Kidney glomerular epithelial cell (primary cell): ENCODE measurements at regions not wholly inside any gene's neighbourhood (a gene's known extent, or its start where the extent isn't known, plus 50 kb on each side); places are given as distances from the start of the nearest gene placed in this dataset.
"Not testable (repeated sequence)": the region's sequence is repeated elsewhere in the genome, so short reads cannot be mapped to it uniquely, and the experiment has no call there.

Experiments used
- DNase-seq: peaks from one replicate; lab custom pipeline; 2025; lab: John Stamatoyannopoulos, UW

DNA sequence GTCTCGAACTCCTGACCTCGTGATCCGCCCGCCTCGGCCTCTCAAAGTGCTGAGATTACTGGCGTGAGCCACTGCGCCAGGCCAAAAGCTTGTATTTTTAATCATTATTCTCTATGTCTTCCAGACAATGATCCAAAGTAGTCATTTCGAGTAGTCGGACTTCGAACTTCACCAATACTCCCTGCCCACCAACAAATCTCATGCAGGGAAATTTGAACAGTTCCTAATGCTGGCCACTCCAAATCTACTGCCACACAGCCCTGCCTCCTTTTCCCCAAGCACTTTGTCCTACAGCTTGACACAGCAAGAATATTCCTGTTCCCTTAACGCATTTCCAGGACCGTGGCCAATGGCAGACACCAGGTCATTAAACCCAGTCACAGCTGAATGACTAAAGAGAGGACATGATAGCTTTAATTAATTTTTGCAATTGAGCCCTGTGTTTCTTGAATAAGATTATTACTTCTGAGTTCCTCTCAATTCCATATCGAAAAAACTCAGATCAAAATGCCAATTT is 142.3 kb upstream of the NRP1 start:
- no peak for DNase-seq

DNA sequence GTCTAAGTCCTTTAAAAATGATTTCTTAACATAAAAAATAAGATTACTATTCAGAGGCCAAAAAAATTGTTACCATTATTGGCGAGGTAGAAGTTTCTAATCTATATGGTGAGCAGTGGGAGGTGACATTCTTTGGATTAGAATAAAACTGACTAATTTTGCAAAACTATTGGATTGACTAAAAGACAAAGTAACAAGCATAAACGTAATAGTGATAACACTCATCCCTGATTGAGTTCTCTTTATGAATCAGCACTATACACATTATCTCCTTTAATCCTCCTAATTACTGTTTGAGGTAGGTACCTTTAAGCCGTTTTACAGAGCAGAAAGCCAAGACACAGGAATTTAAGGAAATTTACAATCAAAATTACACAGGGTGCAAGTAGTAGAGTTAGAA is 139.2 kb upstream of the NRP1 start:
- DNase-seq: no peak

DNA sequence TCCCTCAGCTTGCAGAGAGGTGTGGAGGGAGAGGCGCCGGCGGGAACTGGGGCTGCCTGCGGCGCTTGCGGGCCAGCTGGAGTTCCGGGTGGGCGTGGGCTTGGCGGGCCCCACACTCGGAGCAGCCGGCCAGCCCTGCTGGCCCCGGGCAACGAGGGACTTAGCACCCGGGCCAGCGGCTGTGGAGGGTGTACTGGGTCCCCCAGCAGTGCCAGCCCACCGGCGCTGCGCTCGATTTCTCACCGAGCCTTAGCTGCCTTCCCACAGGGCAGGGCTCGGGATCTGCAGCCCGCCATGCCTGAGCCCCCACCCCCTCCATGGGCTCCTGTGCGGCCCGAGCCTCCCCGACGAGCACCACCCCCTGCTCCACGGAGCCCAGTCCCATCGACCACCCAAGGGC is 133.5 kb upstream of the NRP1 start:
- not testable (repeated sequence) for DNase-seq

DNA sequence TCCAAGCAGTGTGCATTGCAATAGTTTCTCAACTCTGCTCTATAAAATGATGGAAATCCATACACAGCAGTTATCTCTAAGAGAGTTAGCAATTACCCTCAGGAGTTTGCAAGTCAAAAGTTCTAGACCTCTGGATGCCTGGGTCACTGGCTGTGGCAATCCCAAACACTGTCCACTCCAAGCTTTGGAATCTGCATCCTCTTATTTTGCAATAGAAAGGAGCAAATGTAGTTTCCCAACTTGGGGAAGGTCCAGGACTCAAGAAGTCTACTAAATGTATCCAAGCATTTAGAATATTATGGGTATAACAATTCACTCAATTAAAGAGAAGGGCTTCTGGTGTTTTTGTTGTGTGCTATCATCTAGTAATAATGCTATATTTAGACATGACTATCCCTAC is 131.3 kb upstream of the NRP1 start:
- DNase-seq: no peak

DNA sequence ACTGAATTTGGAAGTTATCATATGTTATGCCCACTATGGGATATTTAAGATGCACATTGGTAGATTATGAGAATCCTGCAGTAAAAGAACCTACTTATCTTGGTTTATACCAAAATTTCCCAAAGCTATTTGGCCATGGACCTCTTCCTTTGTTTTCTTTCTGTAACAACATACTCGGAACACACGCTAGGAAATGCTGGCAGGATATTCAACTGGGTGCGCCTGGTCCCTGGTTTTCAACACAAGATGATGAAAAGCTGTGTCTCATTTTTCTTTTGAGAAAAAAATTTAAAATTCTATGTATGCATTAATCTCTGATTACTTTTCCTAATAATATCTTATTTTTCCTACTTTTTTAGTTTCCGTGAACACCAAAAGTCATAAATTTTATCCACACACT is 128.5 kb upstream of the NRP1 start:
- no peak for DNase-seq

DNA sequence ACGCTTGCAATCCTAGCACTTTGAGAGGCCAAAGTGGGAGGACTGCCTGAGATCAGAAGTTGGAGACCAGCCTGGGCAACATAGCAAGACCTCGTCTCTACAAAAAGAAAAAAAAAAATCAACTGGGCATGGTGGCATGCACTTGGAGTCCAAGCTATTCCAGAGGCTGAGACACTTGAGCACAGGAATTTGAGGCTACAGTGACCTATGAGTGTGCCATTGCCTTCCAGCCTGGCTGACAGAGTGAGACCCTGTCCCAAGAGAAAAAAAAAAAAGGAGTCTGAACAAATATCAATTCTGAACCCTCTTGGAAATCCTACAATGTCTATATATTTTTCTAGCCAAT is 126.8 kb upstream of the NRP1 start:
- DNase-seq: no peak

GRCh38 chr10:33460505-33461294 is 126.2 kb upstream of the NRP1 start:
- DNase-seq: no peak

- peak; percentile 1 for DNase-seq
Observed at GRCh38 chr10:33459602-33460001, 125.1 kb upstream of the NRP1 start.

DNA sequence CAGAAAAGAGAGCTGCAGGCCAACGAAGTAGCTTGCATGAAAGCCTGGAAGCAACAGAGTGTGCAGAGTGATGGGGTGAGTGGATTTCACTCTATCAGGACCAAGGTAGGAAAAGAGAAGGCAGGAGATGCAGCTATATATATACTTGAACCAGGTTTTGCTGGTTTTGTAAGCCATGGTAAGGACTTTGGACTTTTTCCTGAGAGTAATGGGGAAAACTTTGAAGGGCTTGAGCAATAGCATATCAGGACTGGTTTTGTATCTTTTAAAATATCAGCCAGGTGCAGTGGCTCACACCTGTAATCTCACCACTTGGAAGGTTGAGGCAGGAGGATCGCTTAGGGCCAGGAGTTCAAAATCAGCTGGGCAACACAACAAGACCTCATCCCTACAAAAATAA is 120.6 kb upstream of the NRP1 start:
- DNase-seq: no peak

GRCh38 chr10:33454554-33454953 is 120.1 kb upstream of the NRP1 start:
- no peak for DNase-seq

GRCh38 chr10:33453081-33454025 is 118.9 kb upstream of the NRP1 start:
- DNase-seq: peak; percentile 92

DNA sequence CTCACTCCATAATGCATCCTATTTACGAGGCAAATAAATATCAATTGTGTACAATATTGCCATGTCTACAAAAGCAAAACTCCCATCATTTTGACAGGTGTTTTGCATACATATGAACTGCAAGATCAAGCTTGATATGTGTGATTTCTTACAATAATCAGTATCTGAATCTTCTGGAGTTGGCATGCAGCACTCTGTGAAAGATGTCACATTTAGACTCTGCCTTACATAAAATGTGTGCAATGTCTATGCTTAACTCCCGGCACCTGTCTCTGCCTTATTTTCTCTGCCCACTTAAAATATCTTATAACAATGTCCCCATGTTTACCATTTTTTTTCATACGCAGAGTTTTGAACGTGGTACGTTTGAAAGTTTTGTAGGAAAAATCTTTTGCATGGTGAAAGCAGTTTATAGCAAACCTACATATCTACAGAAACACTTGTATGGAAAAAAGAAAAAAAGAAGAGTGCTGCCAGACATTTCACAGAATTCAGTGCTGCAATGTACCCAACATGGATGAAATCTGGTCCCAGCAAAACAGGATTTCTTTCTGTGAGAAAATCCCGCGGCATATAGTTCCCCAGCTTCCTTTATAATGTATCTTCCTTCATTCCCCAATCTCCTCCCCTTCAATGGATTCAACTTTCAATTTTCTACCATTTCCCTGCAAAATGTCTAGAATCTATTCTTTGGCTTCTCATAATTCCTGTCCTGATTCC is 114.1 kb upstream of the NRP1 start:
- no peak for DNase-seq

DNA sequence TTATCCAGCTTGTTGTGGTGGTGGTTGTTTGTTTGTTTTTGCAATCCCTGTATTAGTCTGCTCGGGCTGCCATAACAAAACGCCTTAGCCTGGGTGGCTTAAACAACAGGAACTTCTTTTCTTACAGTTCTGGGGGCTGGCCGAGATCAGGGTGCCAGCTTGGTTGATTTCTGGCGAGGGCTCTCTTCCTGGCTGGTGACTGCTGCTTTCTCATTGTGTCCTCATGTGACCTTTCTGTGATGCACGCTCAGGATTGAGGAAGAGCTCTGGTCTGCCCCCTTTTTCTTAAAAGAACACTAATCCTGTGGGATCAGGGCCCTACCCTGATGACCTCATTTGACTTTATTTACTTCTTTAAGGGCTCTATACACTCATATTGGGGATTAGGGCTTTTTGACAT is 107.1 kb upstream of the NRP1 start:
- DNase-seq: no peak

- DNase-seq: no peak
Observed at GRCh38 chr10:33434933-33435332, 100.5 kb upstream of the NRP1 start.

GRCh38 chr10:33428682-33429081 is 94.2 kb upstream of the NRP1 start:
- DNase-seq: no peak

- DNase-seq: no peak
Observed at GRCh38 chr10:33423154-33423529, 88.7 kb upstream of the NRP1 start.

DNA sequence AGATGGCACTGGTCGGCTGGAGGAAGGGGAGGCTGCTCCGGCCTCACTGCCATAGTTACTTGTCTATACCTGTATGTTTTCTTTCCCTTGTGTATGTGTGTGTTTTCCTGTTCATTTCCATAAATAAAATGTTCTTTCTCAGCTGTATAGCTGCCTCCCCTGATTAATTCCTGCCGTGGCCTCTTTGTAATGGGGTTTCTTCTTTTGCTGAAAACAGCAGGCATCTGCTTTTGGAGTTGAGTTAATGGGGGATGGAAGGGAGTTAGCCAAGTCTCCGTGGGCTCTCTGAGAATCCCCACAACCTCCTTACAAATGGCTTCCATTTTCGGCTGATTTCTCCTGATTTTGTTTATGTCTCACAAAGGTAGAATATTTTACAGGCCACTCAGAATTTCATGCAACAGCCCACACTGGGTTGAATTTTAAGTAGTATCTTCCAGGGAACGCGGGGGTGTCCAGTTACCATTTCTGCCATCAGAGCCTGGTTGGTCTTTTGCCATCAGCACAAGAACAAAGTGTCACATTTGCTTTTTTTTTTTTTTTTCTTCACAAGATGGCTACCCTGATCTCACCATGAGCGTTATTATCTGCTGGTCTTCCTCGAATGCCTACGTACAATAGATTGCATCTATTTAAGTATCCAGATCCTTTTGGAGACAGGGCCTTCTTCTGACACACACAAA is 88.1 kb upstream of the NRP1 start:
- DNase-seq: no peak

GRCh38 chr10:33421789-33422462 is 87.5 kb upstream of the NRP1 start:
- DNase-seq: peak; percentile 92

DNA sequence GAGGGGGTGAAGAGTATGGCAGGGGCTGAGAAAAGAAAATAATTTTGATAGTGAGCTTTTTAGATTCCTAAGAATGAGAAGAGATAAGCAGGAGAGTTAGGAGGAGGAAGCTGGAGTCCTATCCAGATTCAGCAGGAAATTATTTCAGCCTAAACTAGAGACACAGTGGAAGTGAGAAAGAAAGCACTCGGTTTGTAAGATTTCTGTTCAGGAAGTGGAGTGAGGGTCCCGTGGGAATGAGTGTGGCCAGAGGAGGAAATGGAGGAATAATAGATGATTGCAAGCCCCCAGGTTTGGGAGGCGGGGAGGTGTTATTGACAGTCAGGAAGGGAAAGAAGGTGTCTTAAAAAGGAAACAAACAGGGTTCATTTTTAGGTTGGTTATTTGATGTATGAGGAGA is 84.8 kb upstream of the NRP1 start:
- no peak for DNase-seq

DNA sequence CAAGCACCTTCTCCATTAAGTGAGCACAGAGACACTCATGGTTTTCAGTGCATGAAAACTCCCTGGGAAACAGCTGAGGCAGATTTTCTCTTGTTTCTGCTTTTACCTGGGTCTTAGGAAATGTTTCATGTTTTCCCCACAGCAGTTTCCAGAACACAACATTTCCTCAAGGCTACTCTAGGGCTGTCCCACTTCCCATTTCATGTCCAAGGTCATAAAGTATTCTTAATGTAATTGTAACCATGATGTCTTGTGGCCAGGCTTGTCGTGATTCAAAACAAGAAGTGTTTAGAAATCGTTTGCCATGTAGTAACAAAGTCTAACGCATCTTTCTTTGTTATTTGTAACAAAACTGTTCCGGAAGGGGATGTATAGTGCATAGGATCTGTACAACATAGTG is 83.8 kb upstream of the NRP1 start:
- DNase-seq: no peak

- DNase-seq: no peak
Observed at GRCh38 chr10:33416691-33417090, 82.2 kb upstream of the NRP1 start.
